ENCODE measurements at regions not wholly inside any gene's neighbourhood (a gene's known extent, or its start where the extent isn't known, plus 50 kb on each side); places are given as distances from the start of the nearest gene placed in this dataset.
"Not testable (repeated sequence)": the region's sequence is repeated elsewhere in the genome, so short reads cannot be mapped to it uniquely, and the experiment has no call there.

DNA sequence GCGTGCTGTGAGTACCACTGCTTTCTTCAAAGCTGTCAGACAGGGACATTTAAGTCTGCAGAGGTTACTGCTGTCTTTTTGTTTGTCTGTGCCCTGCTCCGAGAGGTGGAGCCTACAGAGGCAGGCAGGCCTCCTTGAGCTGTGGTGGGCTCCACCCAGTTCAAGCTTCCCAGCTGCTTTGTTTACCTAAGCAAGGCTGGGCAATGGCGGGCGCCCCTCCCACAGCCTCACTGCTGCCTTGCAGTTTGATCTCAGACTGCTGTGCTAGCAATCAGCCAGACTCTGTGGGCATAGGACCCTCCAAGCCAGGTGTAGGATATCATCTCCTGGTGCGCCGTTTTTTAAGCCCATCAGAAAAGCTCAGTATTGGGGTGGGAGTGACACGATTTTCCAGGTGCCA lies 374.5 kb downstream of the TFAP2B start:
- intact Hi-C loops (cut with DNase I); DNase-seq (ENCODE audit: low spot score): not testable (repeated sequence)

DNA sequence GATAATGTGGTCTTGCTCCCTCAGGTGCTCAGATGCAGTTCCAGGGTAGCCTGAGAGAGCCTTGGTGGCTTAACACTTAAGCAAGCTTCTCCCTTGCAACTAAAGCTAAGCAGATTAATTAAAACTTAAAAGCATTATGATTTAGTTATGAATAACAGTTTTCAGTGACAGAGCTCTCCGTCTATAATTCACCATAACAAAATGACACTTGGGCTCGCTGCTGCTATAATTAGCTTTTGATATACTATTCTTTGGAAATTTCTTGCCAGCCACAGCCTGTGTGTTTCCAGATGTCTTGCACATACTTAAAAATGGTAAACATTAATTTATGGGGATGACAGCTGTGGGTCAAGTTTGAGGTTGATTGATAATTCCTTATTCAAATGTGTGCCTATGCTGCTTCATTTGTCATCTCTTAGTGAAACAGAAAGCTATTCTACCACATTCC lies 380.5 kb downstream of the TFAP2B start:
- intact Hi-C loops (cut with DNase I) = no loop called here
- no peak for DNase-seq (ENCODE audit: low spot score)

GRCh38 chr6:51199733-51200260 lies 381.1 kb downstream of the TFAP2B start:
- intact Hi-C loops (cut with DNase I) = no loop called here
- no peak for DNase-seq (ENCODE audit: low spot score)

DNA sequence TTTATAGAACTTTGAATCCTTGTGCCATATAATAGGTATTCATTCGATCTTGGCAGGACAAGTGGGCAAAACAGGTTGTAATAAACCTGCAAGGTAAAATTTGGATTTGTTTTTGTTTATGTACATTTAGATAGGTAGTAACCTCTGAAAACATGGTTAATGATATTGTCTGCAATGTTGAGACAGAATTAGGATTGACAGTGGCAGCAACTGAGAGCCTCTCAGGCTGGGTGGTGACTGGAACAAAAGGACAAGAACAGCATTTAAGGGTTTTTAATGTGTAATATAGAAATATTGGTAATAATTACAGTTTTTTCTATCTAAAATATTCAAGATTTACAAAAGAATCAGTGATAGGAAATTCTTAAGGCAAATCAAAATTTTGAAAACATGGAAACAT lies 382.0 kb downstream of the TFAP2B start:
- intact Hi-C loops (cut with DNase I) = no loop called here

GRCh38 chr6:51202653-51203052 lies 384.0 kb downstream of the TFAP2B start:
- intact Hi-C loops (cut with DNase I); DNase-seq (ENCODE audit: low spot score): not testable (repeated sequence)

More for the DNA sequence above, 382.0 kb downstream of the TFAP2B start:
- DNase-seq (ENCODE audit: low spot score) = no peak

DNA sequence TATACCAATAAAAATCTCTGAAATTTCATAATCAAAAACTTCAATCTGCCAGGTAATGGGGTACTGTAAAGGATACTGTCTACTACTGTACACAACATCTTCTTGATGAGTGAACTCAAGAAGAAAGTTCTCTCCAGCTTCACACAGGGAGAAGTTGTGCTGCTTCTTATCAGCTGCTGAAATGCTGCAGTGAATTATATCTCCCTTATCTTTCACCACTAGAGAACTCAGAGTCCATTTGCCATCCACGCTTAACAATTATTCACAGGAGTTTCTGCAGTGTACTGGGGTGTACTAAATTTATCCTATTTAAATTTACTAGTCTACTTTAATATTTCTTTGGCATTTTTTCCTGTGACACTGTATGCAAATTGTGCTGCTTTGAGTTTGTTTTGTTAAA lies 384.8 kb downstream of the TFAP2B start:
- intact Hi-C loops (cut with DNase I) = no loop called here
- DNase-seq (ENCODE audit: low spot score) = no peak

GRCh38 chr6:51206686-51207085 lies 388.0 kb downstream of the TFAP2B start:
- not testable (repeated sequence) for DNase-seq (ENCODE audit: low spot score)

DNA sequence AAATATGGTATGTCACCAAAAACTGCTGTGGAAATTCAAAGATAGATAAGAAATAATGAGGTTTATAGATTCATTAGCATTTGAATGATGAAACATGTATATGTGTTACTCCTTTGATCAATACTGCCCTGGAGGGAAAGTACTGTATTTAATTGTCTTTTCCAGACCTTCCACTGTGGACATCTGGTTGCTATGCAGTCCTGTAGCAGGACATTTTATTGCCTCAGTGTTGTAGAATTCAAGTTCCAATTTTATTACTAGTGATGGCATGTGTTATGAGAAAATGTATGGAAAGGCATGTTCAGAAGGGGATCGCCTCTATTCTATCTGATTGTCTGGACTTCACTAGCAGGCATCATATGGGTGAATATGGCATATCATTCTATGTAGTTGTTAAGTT lies 391.0 kb downstream of the TFAP2B start:
- intact Hi-C loops (cut with DNase I) = no loop called here
- DNase-seq (ENCODE audit: low spot score) = no peak

More at GRCh38 chr6:51206686-51207085, 388.0 kb downstream of the TFAP2B start:
- intact Hi-C loops (cut with DNase I) = not testable (repeated sequence)

- intact Hi-C loops (cut with DNase I) = no loop called here
- DNase-seq (ENCODE audit: low spot score) = no peak
Measured at GRCh38 chr6:51213811-51214210, 395.1 kb downstream of the TFAP2B start.

DNA sequence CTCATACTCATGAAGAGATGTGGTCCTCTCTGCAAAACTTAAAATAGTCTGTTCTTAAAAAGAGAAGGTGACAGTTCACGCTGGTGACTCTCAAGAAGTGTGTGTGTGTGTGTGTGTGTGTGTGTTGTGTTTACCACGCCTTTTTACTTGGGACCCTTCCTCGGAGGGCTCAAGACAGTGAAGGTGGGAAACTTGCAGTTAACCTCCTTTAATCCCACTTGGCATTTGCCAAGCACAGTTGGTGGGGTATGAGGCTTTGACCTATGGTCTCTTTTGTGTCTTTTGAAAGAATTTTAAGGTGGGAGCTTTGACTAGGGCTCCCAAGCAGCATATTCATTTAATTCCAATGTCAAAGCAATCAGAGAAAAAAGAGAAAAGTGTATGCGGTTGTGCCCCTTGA lies 395.8 kb downstream of the TFAP2B start:
- intact Hi-C loops (cut with DNase I) = no loop called here
- DNase-seq (ENCODE audit: low spot score) = no peak

GRCh38 chr6:51218181-51218580 lies 399.5 kb downstream of the TFAP2B start:
- DNase-seq (ENCODE audit: low spot score) = no peak
- intact Hi-C loops (cut with DNase I) = no loop called here

GRCh38 chr6:51224580-51225240 lies 406.0 kb downstream of the TFAP2B start:
- intact Hi-C loops (cut with DNase I) = not testable (repeated sequence)

DNA sequence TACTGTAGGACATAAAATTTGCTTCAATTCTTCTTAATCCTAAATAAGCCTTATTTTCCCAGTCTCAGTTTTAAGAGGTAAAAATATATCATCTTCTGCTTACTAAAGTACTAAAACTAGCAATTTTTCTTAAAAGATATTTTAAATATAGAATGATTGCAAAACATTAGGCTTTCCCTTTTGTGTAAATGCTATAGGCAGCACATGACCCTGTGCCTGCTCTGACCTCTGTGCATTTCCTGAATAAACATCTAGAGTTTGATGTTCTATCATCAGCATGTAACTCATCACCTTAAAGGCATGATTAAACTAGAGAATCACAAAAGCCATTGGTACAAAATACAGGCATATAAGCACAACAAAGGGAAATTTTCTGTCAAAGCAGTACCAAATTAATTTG lies 422.7 kb downstream of the TFAP2B start:
- no peak for DNase-seq (ENCODE audit: low spot score)
- intact Hi-C loops (cut with DNase I) = no loop called here

More at GRCh38 chr6:51224580-51225240, 406.0 kb downstream of the TFAP2B start:
- peak; percentile 70 for DNase-seq (ENCODE audit: low spot score)

GRCh38 chr6:51249798-51250197 lies 431.1 kb downstream of the TFAP2B start:
- intact Hi-C loops (cut with DNase I) = no loop called here
- no peak for DNase-seq (ENCODE audit: low spot score)

DNA sequence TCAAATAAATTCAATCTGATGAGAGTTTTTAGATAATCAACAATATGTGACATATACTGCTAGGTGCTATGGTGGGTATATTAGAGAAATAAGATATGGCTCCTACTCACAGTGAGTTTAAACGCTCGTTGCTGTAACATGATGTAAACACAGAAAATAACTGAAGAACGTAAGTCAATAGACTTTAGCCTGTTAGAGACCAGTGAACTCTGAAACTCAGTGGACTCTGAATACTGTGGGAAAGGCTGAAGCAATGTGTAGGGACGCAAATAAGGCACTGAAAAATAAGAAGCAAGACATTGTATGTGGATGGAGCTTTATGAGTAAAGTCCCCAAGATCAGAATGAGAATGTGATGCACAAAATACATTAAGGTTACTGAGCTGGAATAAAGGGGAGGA lies 431.6 kb downstream of the TFAP2B start:
- intact Hi-C loops (cut with DNase I) = no loop called here
- no peak for DNase-seq (ENCODE audit: low spot score)

GRCh38 chr6:51257938-51258337 lies 439.3 kb downstream of the TFAP2B start:
- intact Hi-C loops (cut with DNase I) = no loop called here
- DNase-seq (ENCODE audit: low spot score) = no peak

GRCh38 chr6:51260003-51260402 lies 441.3 kb downstream of the TFAP2B start:
- intact Hi-C loops (cut with DNase I) = no loop called here
- DNase-seq (ENCODE audit: low spot score) = no peak

GRCh38 chr6:51261691-51262090 lies 443.0 kb downstream of the TFAP2B start:
- DNase-seq (ENCODE audit: low spot score) = no peak
- intact Hi-C loops (cut with DNase I) = no loop called here

DNA sequence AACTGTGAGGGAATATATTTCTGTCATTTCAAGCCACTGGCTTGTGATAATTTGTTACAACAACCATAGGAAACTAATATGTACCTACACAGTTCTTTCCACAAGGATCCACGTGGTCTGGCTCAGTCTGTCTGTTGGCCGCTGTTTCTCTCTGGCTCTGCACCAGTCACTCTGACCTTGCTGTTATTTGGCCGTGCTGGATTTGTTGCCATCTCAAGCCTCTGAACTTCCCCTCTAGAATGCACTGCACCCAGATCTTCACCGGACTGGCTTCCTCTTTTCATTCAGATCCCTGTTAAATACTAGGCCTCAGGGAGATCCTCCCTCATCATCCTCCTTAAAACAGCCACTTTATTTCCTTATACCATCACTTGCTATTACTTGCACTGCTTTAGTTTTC lies 446.8 kb downstream of the TFAP2B start:
- intact Hi-C loops (cut with DNase I) = no loop called here
- no peak for DNase-seq (ENCODE audit: low spot score)

GRCh38 chr6:51266604-51267003 lies 447.9 kb downstream of the TFAP2B start:
- intact Hi-C loops (cut with DNase I) = no loop called here

GRCh38 chr6:51268666-51269065 lies 450.0 kb downstream of the TFAP2B start:
- intact Hi-C loops (cut with DNase I) = no loop called here
- DNase-seq (ENCODE audit: low spot score) = no peak

More at GRCh38 chr6:51266604-51267003, 447.9 kb downstream of the TFAP2B start:
- DNase-seq (ENCODE audit: low spot score) = no peak

All from posterior vena cava (tissue), 2 donors.